B cell (primary cell): ENCODE measurements at regions not wholly inside any gene's neighbourhood (a gene's known extent, or its start where the extent isn't known, plus 50 kb on each side); places are given as distances from the start of the nearest gene placed in this dataset.

Experiments
- ATAC-seq: fragments of 200-7000 bp; cut with Tn5 transposase; one replicate; pipeline ENCODE4 v1.10.0; 2021; ENCODE audit warnings: low read depth, mild to moderate bottlenecking, moderate number of reproducible peaks, moderate library complexity
- CTCF ChIA-PET: fragments of 350-600 bp; sonication (Branson Sonifier 250); formaldehyde crosslinking; loops from one replicate; lab custom pipeline; 2021; ENCODE audit warnings: antibody characterized with exemption, inconsistent platforms; lab: Charles Lee
- POLR2A ChIA-PET: fragments of 350-600 bp; sonication (Branson Sonifier 250); formaldehyde crosslinking; loops from one replicate; lab custom pipeline; 2021; ENCODE audit warnings: antibody characterized with exemption; lab: Charles Lee
- DNase-seq: peaks from one replicate; pipeline ENCODE4 v3.0.0; 2013
- H2AFZ ChIP-seq: 2 replicates; pipeline ENCODE4 v1.6.1; 2012; ENCODE audit warnings: mild to moderate bottlenecking, low read depth, low read length; ENCODE audit not compliant: insufficient read depth, poor library complexity, severe bottlenecking
- H3K27ac ChIP-seq, 2 donors: 1 replicate in 1 of 2; 2 replicates in 1 of 2; pipeline ENCODE4 v1.5.1; 2012 to 2013; ENCODE audit warnings: low read length in 2 of 2, mild to moderate bottlenecking in 2 of 2, moderate library complexity in 1 of 2
- H3K27me3 ChIP-seq, 4 experiments: fragments of 200-600 bp in 1 of 4; sonication (generic) in 1 of 4; replicated peaks in 1 of 4; 1 replicate in 2 of 4; 2 replicates in 2 of 4; pipeline versions ENCODE4 v1.6.1 to v1.7.0; 2013 to 2016; ENCODE audit warnings: low read length in 3 of 4, mild to moderate bottlenecking in 2 of 4, mixed read lengths in 1 of 4, moderate library complexity in 1 of 4; ENCODE audit not compliant: insufficient read depth in 4 of 4, control insufficient read depth in 3 of 4; ENCODE audit errors: control extremely low read depth in 1 of 4
- H3K36me3 ChIP-seq, 2 experiments: replicated peaks in 1 of 2; 1 replicate in 1 of 2; 2 replicates in 1 of 2; pipeline versions ENCODE4 v1.6.1 to v1.7.1; 2013; ENCODE audit warnings: low read length in 1 of 2; ENCODE audit not compliant: insufficient read depth in 2 of 2, control insufficient read depth in 1 of 2; ENCODE audit errors: control extremely low read depth in 1 of 2, extremely low read depth in 1 of 2
- H3K4me1 ChIP-seq, 2 donors: fragments of 200-600 bp in 1 of 2; sonication (generic) in 1 of 2; 1 replicate in 1 of 2; 2 replicates in 1 of 2; pipeline versions ENCODE4 v1.5.1 to v1.6.1; 2013 to 2017; ENCODE audit warnings: low read length in 2 of 2; ENCODE audit not compliant: control insufficient read depth in 2 of 2, insufficient read depth in 2 of 2
- H3K4me2 ChIP-seq: replicated peaks from 2 replicates; pipeline ENCODE3; 2012; ENCODE audit warnings: mild to moderate bottlenecking, low read depth, low read length; ENCODE audit not compliant: poor library complexity, severe bottlenecking
- H3K4me3 ChIP-seq, 5 experiments: fragments of 200-600 bp in 1 of 5; sonication (generic) in 1 of 5; 1 replicate in 3 of 5; 2 replicates in 2 of 5; pipeline versions ENCODE4 v1.5.1 to v1.7.0; 2011 to 2016; ENCODE audit warnings: low read length in 4 of 5, mild to moderate bottlenecking in 4 of 5, low read depth in 2 of 5, control low read depth in 1 of 5, moderate library complexity in 1 of 5; ENCODE audit not compliant: insufficient read depth in 1 of 5; ENCODE audit errors: control extremely low read depth in 1 of 5, extremely low read depth in 1 of 5
- H3K79me2 ChIP-seq: fragments of 200-600 bp; sonication (generic); one replicate; pipeline ENCODE4 v1.6.0; 2016; ENCODE audit warnings: low read length; ENCODE audit not compliant: control insufficient read depth, insufficient read depth
- H3K9ac ChIP-seq: fragments of 200-600 bp; sonication (generic); 2 replicates; pipeline ENCODE4 v1.6.1; 2017; ENCODE audit warnings: mild to moderate bottlenecking, low read length, moderate library complexity
- H3K9me3 ChIP-seq, 3 donors: one replicate each; pipeline versions ENCODE4 v1.6.1 to v1.7.1; 2013; ENCODE audit warnings: low read length in 2 of 3; ENCODE audit not compliant: control insufficient read depth in 2 of 3, insufficient read depth in 1 of 3; ENCODE audit errors: control extremely low read depth in 1 of 3
- H4K20me1 ChIP-seq: 2 replicates; pipeline ENCODE4 v1.6.0; 2012; ENCODE audit warnings: mild to moderate bottlenecking, low read length; ENCODE audit not compliant: insufficient read depth, control insufficient read depth, poor library complexity, severe bottlenecking
- H3K27ac Mint-ChIP-seq: one replicate; pipeline ENCODE4 v1.8.0; 2021; ENCODE audit warnings: mixed read lengths
- H3K27me3 Mint-ChIP-seq: one replicate; pipeline ENCODE4 v1.8.0; 2021; ENCODE audit warnings: mixed read lengths
- H3K4me1 Mint-ChIP-seq: one replicate; pipeline ENCODE4 v1.8.0; 2021; ENCODE audit warnings: mixed read lengths
- H3K4me3 Mint-ChIP-seq: one replicate; pipeline ENCODE4 v1.8.0; 2021; ENCODE audit warnings: mixed read lengths
- H3K9me3 Mint-ChIP-seq: one replicate; pipeline ENCODE4 v1.8.0; 2022; ENCODE audit warnings: mixed read lengths; ENCODE audit not compliant: insufficient read depth
- EZH2 ChIP-seq: IDR thresholded peaks from 2 replicates; pipeline ENCODE4 v1.6.1; 2012; ENCODE audit warnings: borderline replicate concordance, low read depth, mild to moderate bottlenecking, moderate library complexity, low read length; ENCODE audit not compliant: insufficient read depth, poor library complexity, severe bottlenecking
- WGBS: methylation state at CpG from one replicate; pipeline ENCODE4 v1.1.5; 2013; ENCODE audit warnings: missing lambda C conversion rate; ENCODE audit not compliant: insufficient coverage; 5-methylcytosine and 5-hydroxymethylcytosine counted together
- intact Hi-C: fragments of 100-400 bp; cut with micrococcal nuclease; formaldehyde crosslinking; loops from one replicate; pipeline ENCODE4 v1.10.0; 2022
- TF ChIP-seq, protein P1 (sequence below): fragments of 200-600 bp; IDR thresholded peaks from one replicate; pipeline ENCODE4 v1.8.0; 2022; ENCODE audit warnings: antibody characterized with exemption, mild to moderate bottlenecking

GRCh38 chr15:69845159-69845558, 252.6 kb downstream of the TLE3 start:
- H3K4me1 ChIP-seq, result no peaks in the 10 kb centered on the region
- ChIA-PET CTCF (no interaction called here), POLR2A (no interaction called here)
- ATAC-seq, result no peak
- H3K9me3 ChIP-seq, result peaks cover 0 to 3% (median 0%) of the 10 kb centered on the region in 3 donors
- peaks cover 0 to 12% (median 0%) of the 10 kb centered on the region in 4 experiments for H3K27me3 ChIP-seq
- intact Hi-C loops, result no loop called here
- Mint-ChIP-seq H3K9me3 (peaks cover 2% of the 10 kb centered on the region), H3K4me3 (no peak overlapping the region), H3K27ac (no peak overlapping the region), H3K4me1 (no peaks in the 10 kb centered on the region), H3K27me3 (peaks cover 30% of the 10 kb centered on the region)
- TF ChIP-seq EZH2, result no peak
- no peaks in the 10 kb centered on the region for H3K79me2 ChIP-seq
- H3K4me2 ChIP-seq, result no peak overlapping the region
- H3K9ac ChIP-seq, result no peak overlapping the region
- H2AFZ ChIP-seq, result no peak overlapping the region
- H4K20me1 ChIP-seq, result no peaks in the 10 kb centered on the region
- no peak overlapping the region for H3K27ac ChIP-seq
- 96% methylated on average over 3 of the region's 5 CpGs for WGBS
- DNase-seq, result no peak
- H3K4me3 ChIP-seq, result no peak overlapping the region
- H3K36me3 ChIP-seq, result no peaks in the 10 kb centered on the region

GRCh38 chr15:69847625-69848024, 250.1 kb downstream of the TLE3 start:
- H3K79me2 ChIP-seq, result no peaks in the 10 kb centered on the region
- Mint-ChIP-seq H3K4me3 (no peak overlapping the region), H3K27me3 (peaks cover 39% of the 10 kb centered on the region), H3K9me3 (peaks cover 2% of the 10 kb centered on the region), H3K4me1 (no peaks in the 10 kb centered on the region), H3K27ac (no peak overlapping the region)
- ChIA-PET CTCF (no interaction called here), POLR2A (no interaction called here)
- H3K9me3 ChIP-seq, result peaks cover 0 to 6% (median 0%) of the 10 kb centered on the region in 3 donors
- H2AFZ ChIP-seq, result no peak overlapping the region
- H4K20me1 ChIP-seq, result no peaks in the 10 kb centered on the region
- H3K4me2 ChIP-seq, result no peak overlapping the region
- no peak overlapping the region for H3K27ac ChIP-seq
- H3K36me3 ChIP-seq, result no peaks in the 10 kb centered on the region
- intact Hi-C loops, result no loop called here
- H3K9ac ChIP-seq, result no peak overlapping the region
- DNase-seq (no peak), ATAC-seq (no peak)
- 85% methylated on average over 3 of the region's 4 CpGs for WGBS
- H3K27me3 ChIP-seq, result peaks cover 0 to 21% (median 0%) of the 10 kb centered on the region in 4 experiments
- TF ChIP-seq, protein P1, sequence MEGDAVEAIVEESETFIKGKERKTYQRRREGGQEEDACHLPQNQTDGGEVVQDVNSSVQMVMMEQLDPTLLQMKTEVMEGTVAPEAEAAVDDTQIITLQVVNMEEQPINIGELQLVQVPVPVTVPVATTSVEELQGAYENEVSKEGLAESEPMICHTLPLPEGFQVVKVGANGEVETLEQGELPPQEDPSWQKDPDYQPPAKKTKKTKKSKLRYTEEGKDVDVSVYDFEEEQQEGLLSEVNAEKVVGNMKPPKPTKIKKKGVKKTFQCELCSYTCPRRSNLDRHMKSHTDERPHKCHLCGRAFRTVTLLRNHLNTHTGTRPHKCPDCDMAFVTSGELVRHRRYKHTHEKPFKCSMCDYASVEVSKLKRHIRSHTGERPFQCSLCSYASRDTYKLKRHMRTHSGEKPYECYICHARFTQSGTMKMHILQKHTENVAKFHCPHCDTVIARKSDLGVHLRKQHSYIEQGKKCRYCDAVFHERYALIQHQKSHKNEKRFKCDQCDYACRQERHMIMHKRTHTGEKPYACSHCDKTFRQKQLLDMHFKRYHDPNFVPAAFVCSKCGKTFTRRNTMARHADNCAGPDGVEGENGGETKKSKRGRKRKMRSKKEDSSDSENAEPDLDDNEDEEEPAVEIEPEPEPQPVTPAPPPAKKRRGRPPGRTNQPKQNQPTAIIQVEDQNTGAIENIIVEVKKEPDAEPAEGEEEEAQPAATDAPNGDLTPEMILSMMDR, result no peak
- TF ChIP-seq EZH2, result no peak
- H3K4me3 ChIP-seq, result no peak overlapping the region
- H3K4me1 ChIP-seq, result no peaks in the 10 kb centered on the region
